HAP-1 (cell line): ENCODE measurements at regions not wholly inside any gene's neighbourhood (a gene's known extent, or its start where the extent isn't known, plus 50 kb on each side); places are given as distances from the start of the nearest gene placed in this dataset.
"Not testable (repeated sequence)": the region's sequence is repeated elsewhere in the genome, so short reads cannot be mapped to it uniquely, and the experiment has no call there.

Experiments used
- DNase-seq, 2 experiments: peaks; one replicate each; pipeline ENCODE4 v3.0.0-alpha.2; 2016 to 2020; ENCODE audit warnings: low spot score in 2 of 2
- H3K27me3 ChIP-seq: fragments of 250-450 bp; sonication (Bioruptor Pico); 2 replicates; pipeline ENCODE4 v1.5.1; 2020; ENCODE audit warnings: low read depth, mild to moderate bottlenecking, moderate library complexity
- H3K36me3 ChIP-seq: fragments of 250-450 bp; sonication (Bioruptor Pico); replicated peaks from 2 replicates; pipeline ENCODE4 v1.5.1; 2020; ENCODE audit warnings: mild to moderate bottlenecking
- H3K4me1 ChIP-seq: fragments of 250-450 bp; sonication (Bioruptor Pico); 2 replicates; pipeline ENCODE4 v1.5.1; 2020; ENCODE audit warnings: mild to moderate bottlenecking
- H3K4me3 ChIP-seq: fragments of 250-450 bp; sonication (Bioruptor Pico); 2 replicates; pipeline ENCODE4 v1.5.1; 2020; ENCODE audit warnings: mild to moderate bottlenecking, moderate library complexity
- H3K9me3 ChIP-seq: fragments of 250-450 bp; sonication (Bioruptor Pico); 2 replicates; pipeline ENCODE4 v1.5.1; 2020; ENCODE audit warnings: mild to moderate bottlenecking, moderate library complexity
- in situ Hi-C: fragments of 300-500 bp; cut with MboI; formaldehyde crosslinking; loops from 3 replicates; pipeline ENCODE4 v1.14.3; 2020; ENCODE audit warnings: low sequenced_read_pairs, inconsistent platforms, mixed read lengths

GRCh38 chr12:75633789-75634188 lies 122.4 kb upstream of the KRR1 start:
- H3K4me1 ChIP-seq, result peaks cover 25% of the 10 kb centered on the region
- H3K27me3 ChIP-seq, result no peaks in the 10 kb centered on the region
- in situ Hi-C loops, result no loop called here
- no peak for DNase-seq
- H3K9me3 ChIP-seq, result no peaks in the 10 kb centered on the region
- no peaks in the 10 kb centered on the region for H3K36me3 ChIP-seq
- no peak overlapping the region for H3K4me3 ChIP-seq

- H3K4me3 ChIP-seq, result no peak overlapping the region
- DNase-seq, result peak in 1 of 2 experiments; percentile 76
- H3K9me3 ChIP-seq, result no peaks in the 10 kb centered on the region
- in situ Hi-C loops, result no loop called here
- H3K36me3 ChIP-seq, result no peaks in the 10 kb centered on the region
- H3K4me1 ChIP-seq, result peaks cover 25% of the 10 kb centered on the region
- H3K27me3 ChIP-seq, result no peaks in the 10 kb centered on the region
These were observed 121.0 kb upstream of the KRR1 start for GRCh38 chr12:75632442-75632841.

- DNase-seq, result no peak
- peaks cover 25% of the 10 kb centered on the region for H3K4me1 ChIP-seq
- no peaks in the 10 kb centered on the region for H3K9me3 ChIP-seq
- no peaks in the 10 kb centered on the region for H3K36me3 ChIP-seq
- H3K27me3 ChIP-seq, result no peaks in the 10 kb centered on the region
- no peak overlapping the region for H3K4me3 ChIP-seq
- in situ Hi-C loops, result no loop called here
These were observed 120.4 kb upstream of the KRR1 start for GRCh38 chr12:75631831-75632230.

- Histone ChIP-seq H3K27me3 (no peaks in the 10 kb centered on the region), H3K4me1 (peaks cover 23% of the 10 kb centered on the region), H3K4me3 (no peak overlapping the region), H3K9me3 (no peaks in the 10 kb centered on the region), H3K36me3 (no peaks in the 10 kb centered on the region)
- no peak for DNase-seq
- in situ Hi-C loops, result no loop called here
These were observed 118.7 kb upstream of the KRR1 start for GRCh38 chr12:75630091-75630490.

- H3K4me3 ChIP-seq, result no peak overlapping the region
- DNase-seq, result no peak
- in situ Hi-C loops, result no loop called here
- no peaks in the 10 kb centered on the region for H3K27me3 ChIP-seq
- H3K9me3 ChIP-seq, result no peaks in the 10 kb centered on the region
- H3K36me3 ChIP-seq, result no peaks in the 10 kb centered on the region
- peaks cover 11% of the 10 kb centered on the region for H3K4me1 ChIP-seq
These were observed 117.5 kb upstream of the KRR1 start for GRCh38 chr12:75628916-75629315.

DNA sequence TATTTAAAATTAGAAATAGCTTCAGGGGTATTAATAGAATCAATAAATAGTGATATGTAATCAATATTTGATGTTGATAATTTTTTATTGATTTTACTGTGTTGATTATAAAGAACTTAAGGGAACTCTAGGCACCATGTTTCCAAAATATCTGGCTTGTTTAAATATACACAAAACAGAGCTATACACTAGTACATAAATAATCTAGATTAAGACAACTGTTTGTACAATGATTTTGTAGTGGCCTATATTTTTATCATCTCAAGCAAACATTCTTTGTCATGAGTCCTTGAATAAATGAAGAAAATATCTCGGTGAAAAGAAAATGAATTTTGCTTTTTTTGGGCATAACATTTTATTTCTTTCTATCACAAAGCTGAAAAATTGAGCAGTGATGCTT lies 117.1 kb upstream of the KRR1 start:
- no peaks in the 10 kb centered on the region for H3K9me3 ChIP-seq
- H3K4me3 ChIP-seq, result no peak overlapping the region
- in situ Hi-C loops, result no loop called here
- DNase-seq, result no peak
- H3K36me3 ChIP-seq, result no peaks in the 10 kb centered on the region
- peaks cover 9% of the 10 kb centered on the region for H3K4me1 ChIP-seq
- no peaks in the 10 kb centered on the region for H3K27me3 ChIP-seq

GRCh38 chr12:75623631-75624154 lies 112.3 kb upstream of the KRR1 start:
- H3K27me3 ChIP-seq, result no peaks in the 10 kb centered on the region
- H3K36me3 ChIP-seq, result no peaks in the 10 kb centered on the region
- no peak overlapping the region for H3K4me3 ChIP-seq
- DNase-seq, result peak in 1 of 2 experiments; percentile 29
- no peaks in the 10 kb centered on the region for H3K9me3 ChIP-seq
- in situ Hi-C loops, result no loop called here
- H3K4me1 ChIP-seq, result no peaks in the 10 kb centered on the region

DNA sequence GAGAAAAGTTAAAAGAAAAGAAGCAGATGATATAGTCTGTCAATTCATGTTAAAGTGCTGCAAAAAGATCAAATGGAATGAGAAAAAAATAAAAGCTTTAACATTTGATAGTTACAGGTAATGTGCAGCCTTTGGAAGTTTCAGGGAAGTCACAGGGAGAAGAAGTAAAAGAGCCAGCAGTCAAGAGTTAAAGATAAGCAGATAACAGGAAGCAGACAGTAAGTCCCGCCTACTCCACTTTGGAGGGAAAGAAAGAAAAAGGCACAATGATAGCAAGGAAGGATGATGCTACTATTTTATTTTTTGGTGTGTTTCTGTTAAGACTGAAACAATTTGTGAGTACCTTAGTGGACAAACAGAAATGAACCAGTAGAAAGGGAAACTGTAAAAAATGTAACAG lies 111.1 kb upstream of the KRR1 start:
- no peaks in the 10 kb centered on the region for H3K36me3 ChIP-seq
- H3K9me3 ChIP-seq, result no peaks in the 10 kb centered on the region
- no peak overlapping the region for H3K4me3 ChIP-seq
- H3K27me3 ChIP-seq, result no peaks in the 10 kb centered on the region
- in situ Hi-C loops, result no loop called here
- no peak for DNase-seq
- H3K4me1 ChIP-seq, result no peaks in the 10 kb centered on the region

DNA sequence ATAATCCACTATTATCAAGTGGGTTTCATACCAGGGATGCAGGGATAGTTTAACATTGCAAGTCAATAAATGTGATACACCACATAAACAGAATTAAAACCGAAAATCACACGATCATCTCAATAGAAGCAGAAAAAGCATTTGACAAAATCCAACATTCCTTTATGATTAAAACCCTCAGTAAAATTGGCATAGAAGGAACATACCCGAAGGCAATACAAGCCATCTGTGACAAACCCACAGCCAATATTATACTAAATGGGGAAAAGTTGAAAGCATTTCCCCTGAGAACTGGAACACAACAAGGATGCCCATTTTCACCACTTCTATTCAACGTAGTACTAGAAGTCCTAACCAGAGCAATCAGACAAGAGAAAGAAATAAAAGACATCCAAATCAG lies 103.0 kb upstream of the KRR1 start:
- H3K36me3 ChIP-seq, DNase-seq, in situ Hi-C loops, H3K4me3 ChIP-seq, H3K27me3 ChIP-seq, H3K9me3 ChIP-seq: not testable (repeated sequence)
- peaks cover 14% of the 10 kb centered on the region for H3K4me1 ChIP-seq

DNA sequence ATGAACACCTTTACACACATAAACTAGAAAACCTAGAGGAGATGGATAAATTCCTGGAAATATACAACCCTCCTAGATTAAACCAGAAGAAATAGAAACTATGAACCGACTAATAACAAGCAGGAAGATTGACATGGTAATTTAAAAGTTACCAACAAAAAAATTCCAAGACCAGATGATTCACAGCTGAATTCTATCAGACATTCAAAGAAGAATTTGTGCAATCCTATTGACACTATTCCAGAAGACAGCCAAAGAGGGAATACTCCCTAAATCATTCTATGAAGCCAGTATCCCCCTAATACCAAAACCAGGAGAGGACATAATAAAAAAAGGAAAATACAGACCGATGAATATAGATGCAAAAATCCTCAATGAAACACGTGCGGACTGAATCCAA lies 102.6 kb upstream of the KRR1 start:
- no peaks in the 10 kb centered on the region; the same call in 1 of the 2 replicates for H3K9me3 ChIP-seq
- no peaks in the 10 kb centered on the region for H3K27me3 ChIP-seq
- H3K4me1 ChIP-seq, result peaks cover 14% of the 10 kb centered on the region
- in situ Hi-C loops, result no loop called here
- no peaks in the 10 kb centered on the region for H3K36me3 ChIP-seq
- no peak for DNase-seq
- H3K4me3 ChIP-seq, result no peak overlapping the region

- Histone ChIP-seq H3K27me3 (no peaks in the 10 kb centered on the region), H3K4me3 (no peak overlapping the region), H3K36me3 (no peaks in the 10 kb centered on the region), H3K4me1 (peaks cover 17% of the 10 kb centered on the region), H3K9me3 (no peaks in the 10 kb centered on the region; the same call in 1 of the 2 replicates)
- in situ Hi-C loops, result no loop called here
- peak in 1 of 2 experiments; percentile 10 for DNase-seq
These were observed 99.6 kb upstream of the KRR1 start for GRCh38 chr12:75611041-75611440.

- Histone ChIP-seq H3K4me3 (no peak overlapping the region), H3K4me1 (peaks cover 3% of the 10 kb centered on the region), H3K27me3 (no peaks in the 10 kb centered on the region), H3K36me3 (no peaks in the 10 kb centered on the region), H3K9me3 (no peaks in the 10 kb centered on the region)
- in situ Hi-C loops, result no loop called here
- DNase-seq, result peak; percentile 9 to 75
These were observed 95.5 kb upstream of the KRR1 start for GRCh38 chr12:75606956-75607355.

- DNase-seq, result no peak
- in situ Hi-C loops, result no loop called here
- Histone ChIP-seq H3K36me3 (no peaks in the 10 kb centered on the region), H3K9me3 (no peaks in the 10 kb centered on the region), H3K4me3 (no peak overlapping the region), H3K27me3 (no peaks in the 10 kb centered on the region), H3K4me1 (peaks cover 2% of the 10 kb centered on the region; the same call in 1 of the 2 replicates)
These were observed 94.7 kb upstream of the KRR1 start for GRCh38 chr12:75606151-75606550.

DNA sequence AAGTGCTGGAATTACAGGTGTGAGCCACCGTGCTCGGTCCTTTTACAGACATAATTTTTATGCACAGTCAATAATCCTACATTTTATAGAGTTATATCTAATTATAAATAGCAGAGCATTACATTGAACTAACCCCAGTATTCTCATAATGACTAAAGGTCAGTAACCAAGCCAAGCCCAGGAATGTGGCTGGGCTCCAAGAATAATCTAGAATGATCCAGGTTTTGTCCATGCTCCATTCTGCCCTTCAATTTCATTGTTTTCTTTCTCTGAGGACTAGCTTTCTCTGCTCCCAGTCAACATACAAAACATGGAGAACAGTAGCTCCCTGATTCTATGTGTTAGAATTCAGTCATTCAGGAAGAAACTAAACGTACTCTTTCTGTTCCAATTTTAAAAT lies 92.1 kb upstream of the KRR1 start:
- no peak for DNase-seq
- in situ Hi-C loops, result no loop called here

DNA sequence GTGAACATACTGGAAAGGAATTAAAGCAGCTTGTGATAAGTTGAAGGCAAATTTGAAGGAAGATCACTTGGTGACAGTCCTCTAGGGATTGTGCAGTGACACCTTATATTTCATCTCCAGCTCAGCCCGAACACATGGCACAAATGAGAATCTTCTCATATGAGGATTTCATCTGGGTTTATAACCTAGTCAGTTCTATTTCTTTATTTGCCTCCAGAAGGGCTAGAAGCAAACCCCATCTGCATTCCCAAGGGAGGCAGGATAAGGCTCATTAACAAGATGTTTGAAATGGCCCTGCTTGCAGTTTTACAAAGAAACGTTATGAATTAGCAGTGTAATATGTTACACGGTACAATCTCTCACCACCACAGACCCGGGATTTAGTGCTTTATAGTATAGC lies 90.7 kb upstream of the KRR1 start:
- no peaks in the 10 kb centered on the region for H3K27me3 ChIP-seq
- H3K9me3 ChIP-seq, result no peaks in the 10 kb centered on the region
- no peak overlapping the region for H3K4me3 ChIP-seq
- in situ Hi-C loops, result no loop called here
- DNase-seq, result peak in 1 of 2 experiments; percentile 7
- peaks cover 2% of the 10 kb centered on the region; the same call in 1 of the 2 replicates for H3K4me1 ChIP-seq
- H3K36me3 ChIP-seq, result no peaks in the 10 kb centered on the region

More for the DNA sequence above, 92.1 kb upstream of the KRR1 start:
- no peaks in the 10 kb centered on the region for H3K9me3 ChIP-seq
- no peak overlapping the region for H3K4me3 ChIP-seq
- H3K36me3 ChIP-seq, result no peaks in the 10 kb centered on the region
- no peaks in the 10 kb centered on the region for H3K27me3 ChIP-seq
- H3K4me1 ChIP-seq, result peaks cover 2% of the 10 kb centered on the region; the same call in 1 of the 2 replicates
